Retinal pigment epithelial cell (primary cell): ENCODE measurements at regions not wholly inside any gene's neighbourhood (a gene's known extent, or its start where the extent isn't known, plus 50 kb on each side); places are given as distances from the start of the nearest gene placed in this dataset.
"Not testable (repeated sequence)": the region's sequence is repeated elsewhere in the genome, so short reads cannot be mapped to it uniquely, and the experiment has no call there.

ENCODE experiments used
- DNase-seq: peaks from one replicate; pipeline ENCODE4 v3.0.0-alpha.2; 2010; ENCODE audit warnings: low read depth
- H3K4me3 ChIP-seq: 2 replicates; pipeline ENCODE4 v1.5.1; 2011; ENCODE audit warnings: mild to moderate bottlenecking, low read length, control low read depth, moderate library complexity
- CTCF ChIP-seq: conservative IDR thresholded peaks from 2 replicates; pipeline ENCODE4 v1.5.1; 2011; ENCODE audit warnings: low read depth, low read length, control low read depth, inconsistent platforms

- H3K4me3 ChIP-seq: no peak overlapping the region
- no peak for DNase-seq
- no peak for TF ChIP-seq CTCF
These were observed 64.2 kb downstream of the MRPL36 start for GRCh38 chr5:1735320-1735970.

GRCh38 chr5:1734908-1735289 lies 64.7 kb downstream of the MRPL36 start:
- no peak for TF ChIP-seq CTCF
- DNase-seq: no peak

GRCh38 chr5:1734271-1734907 lies 65.2 kb downstream of the MRPL36 start:
- no peak overlapping the region for H3K4me3 ChIP-seq
- TF ChIP-seq CTCF: no peak
- no peak for DNase-seq

More at GRCh38 chr5:1734908-1735289, 64.7 kb downstream of the MRPL36 start:
- H3K4me3 ChIP-seq: no peak overlapping the region

- no peak for TF ChIP-seq CTCF
- no peak for DNase-seq
- no peak overlapping the region for H3K4me3 ChIP-seq
These were observed 66.3 kb downstream of the MRPL36 start for GRCh38 chr5:1733369-1733768.

- H3K4me3 ChIP-seq: no peak overlapping the region
- no peak for TF ChIP-seq CTCF
- DNase-seq: no peak
These were observed 66.7 kb downstream of the MRPL36 start for GRCh38 chr5:1732945-1733344.

GRCh38 chr5:1732238-1732941 lies 67.2 kb downstream of the MRPL36 start:
- TF ChIP-seq CTCF: no peak
- no peak overlapping the region for H3K4me3 ChIP-seq
- no peak for DNase-seq

- H3K4me3 ChIP-seq, DNase-seq: not testable (repeated sequence)
These were observed 67.8 kb downstream of the MRPL36 start for GRCh38 chr5:1731855-1732237.
